ENCODE measurements at regions not wholly inside any gene's neighbourhood (a gene's known extent, or its start where the extent isn't known, plus 50 kb on each side); places are given as distances from the start of the nearest gene placed in this dataset.

GRCh38 chr14:40911141-40911540 lies 695.5 kb upstream of the LRFN5 start:
- no peak for DNase-seq (ENCODE audit: extremely low read depth, low read depth)
- no peak for TF ChIP-seq CTCF (IDR thresholded peaks at IDR 0.05; ENCODE audit: low read depth, low read length)

GRCh38 chr14:40909906-40910305 lies 696.8 kb upstream of the LRFN5 start:
- no peak for DNase-seq (ENCODE audit: extremely low read depth, low read depth)
- TF ChIP-seq CTCF (IDR thresholded peaks at IDR 0.05; ENCODE audit: low read depth, low read length) = no peak

GRCh38 chr14:40903709-40904108 lies 703.0 kb upstream of the LRFN5 start:
- DNase-seq (ENCODE audit: extremely low read depth, low read depth) = no peak
- TF ChIP-seq CTCF (IDR thresholded peaks at IDR 0.05; ENCODE audit: low read depth, low read length) = no peak

GRCh38 chr14:40899435-40899834 lies 707.2 kb upstream of the LRFN5 start:
- DNase-seq (ENCODE audit: extremely low read depth, low read depth) = no peak
- no peak for TF ChIP-seq CTCF (IDR thresholded peaks at IDR 0.05; ENCODE audit: low read depth, low read length)

- TF ChIP-seq CTCF (IDR thresholded peaks at IDR 0.05; ENCODE audit: low read depth, low read length) = no peak
- no peak for DNase-seq (ENCODE audit: extremely low read depth, low read depth)
These were observed 711.8 kb upstream of the LRFN5 start for GRCh38 chr14:40894846-40895245.

- TF ChIP-seq CTCF (IDR thresholded peaks at IDR 0.05; ENCODE audit: low read depth, low read length) = no peak
- DNase-seq (ENCODE audit: extremely low read depth, low read depth) = no peak
These were observed 717.5 kb upstream of the LRFN5 start for GRCh38 chr14:40889126-40889525.

GRCh38 chr14:40887912-40888311 lies 718.8 kb upstream of the LRFN5 start:
- TF ChIP-seq CTCF (IDR thresholded peaks at IDR 0.05; ENCODE audit: low read depth, low read length) = no peak
- DNase-seq (ENCODE audit: extremely low read depth, low read depth) = no peak

Measured in AG09319 (cell line).